LoVo (cell line): ENCODE measurements at regions not wholly inside any gene's neighbourhood (a gene's known extent, or its start where the extent isn't known, plus 50 kb on each side); places are given as distances from the start of the nearest gene placed in this dataset.

Experiments
- DNase-seq: peaks from one replicate; pipeline ENCODE4 v3.0.0-alpha.2; 2016; ENCODE audit warnings: low spot score

DNA sequence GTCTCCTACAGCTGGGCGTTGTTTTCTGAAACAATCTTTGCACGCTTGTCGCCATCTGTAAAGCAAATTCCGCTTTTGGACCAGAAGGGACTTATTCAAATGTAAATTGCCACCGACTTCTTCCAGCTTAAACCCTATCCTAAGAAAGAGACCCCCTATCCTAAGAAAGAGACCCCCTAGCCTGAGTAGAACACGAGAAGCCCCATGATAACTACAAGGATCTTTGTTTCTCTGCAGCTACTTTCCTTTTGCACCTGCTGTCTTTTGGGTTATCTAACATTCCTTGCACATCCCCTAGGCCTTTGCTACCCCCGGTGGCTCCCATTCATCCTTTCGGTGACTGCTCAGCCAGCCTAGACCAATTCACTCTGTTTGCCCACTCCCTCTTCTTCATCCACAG, 536.0 kb upstream of the PRKX start:
- no peak for DNase-seq

- DNase-seq, result no peak
Observed at GRCh38 chrX:4243759-4244158, 530.3 kb upstream of the PRKX start.

GRCh38 chrX:4240541-4241194, 527.2 kb upstream of the PRKX start:
- no peak for DNase-seq

GRCh38 chrX:4239650-4240540, 526.4 kb upstream of the PRKX start:
- no peak for DNase-seq

GRCh38 chrX:4238916-4239315, 525.5 kb upstream of the PRKX start:
- no peak for DNase-seq

DNA sequence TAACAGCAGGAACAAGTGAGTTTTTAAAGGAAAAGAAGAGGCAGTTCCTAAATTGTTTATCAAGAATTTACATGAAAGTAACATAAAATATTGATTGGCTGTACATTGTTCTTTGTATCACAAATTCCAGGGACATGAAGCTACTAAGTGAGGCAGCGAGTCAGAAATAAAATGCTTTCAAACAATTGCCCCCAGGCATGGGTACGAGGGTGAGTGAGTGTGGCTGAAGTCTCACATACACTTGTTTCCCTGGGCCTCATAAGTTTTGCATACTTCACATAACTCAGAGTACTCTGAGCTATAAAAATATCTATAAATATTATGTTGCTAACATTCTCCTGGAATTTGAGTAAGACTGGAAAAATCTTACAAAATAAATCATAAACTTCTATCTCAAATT, 511.6 kb upstream of the PRKX start:
- DNase-seq, result no peak

- DNase-seq, result no peak
Observed at GRCh38 chrX:4206941-4207340, 493.5 kb upstream of the PRKX start.

- no peak for DNase-seq
Observed at GRCh38 chrX:4197971-4198370, 484.5 kb upstream of the PRKX start.

DNA sequence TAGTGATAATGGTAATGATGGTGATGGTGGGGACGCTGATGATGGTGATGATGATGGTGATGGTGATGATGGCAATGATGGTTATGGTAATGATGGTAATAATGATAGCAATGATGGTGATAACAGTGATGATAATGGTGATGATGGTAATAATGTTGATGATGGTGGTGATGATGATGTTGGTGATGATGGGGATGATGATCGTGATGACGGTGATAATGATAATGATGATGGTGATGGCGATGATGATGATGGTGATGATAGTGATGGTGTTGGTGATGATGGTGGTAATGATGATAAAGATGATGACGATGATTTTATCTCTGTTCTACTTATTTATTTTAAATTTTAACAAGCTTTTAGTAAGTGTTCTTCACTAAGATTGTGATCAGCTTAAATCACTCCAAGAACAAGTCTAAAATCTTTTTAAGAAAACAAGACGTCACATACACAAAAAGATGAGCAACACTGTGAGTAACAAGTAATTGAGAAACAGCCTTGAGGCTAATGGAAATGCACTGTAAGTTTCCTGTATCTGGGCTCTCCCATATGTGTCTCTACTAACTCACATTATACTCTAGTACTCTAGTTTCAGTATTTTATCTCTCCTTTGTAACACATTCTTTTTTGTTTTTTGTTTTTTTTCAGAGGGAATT, 480.2 kb upstream of the PRKX start:
- no peak for DNase-seq

DNA sequence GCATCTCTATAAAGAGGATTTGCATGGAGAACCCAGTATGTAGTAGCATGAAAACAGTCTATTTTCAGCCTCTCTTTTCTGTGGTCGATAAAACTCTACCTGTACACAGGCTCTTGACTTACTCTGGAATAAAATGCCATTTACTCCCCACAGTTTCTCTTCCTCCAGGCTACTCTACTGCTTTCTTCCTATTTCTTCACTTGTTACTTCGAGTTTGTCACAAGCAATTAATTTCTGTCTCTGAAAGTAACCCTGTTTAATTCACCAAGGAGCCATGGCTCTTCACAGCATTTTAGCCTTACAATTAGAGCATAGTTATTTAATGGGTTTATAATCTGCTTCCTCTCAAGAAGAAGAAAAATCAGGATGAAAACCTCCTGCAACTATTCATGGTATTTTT, 472.9 kb upstream of the PRKX start:
- no peak for DNase-seq

- no peak for DNase-seq
Observed at GRCh38 chrX:4185086-4185485, 471.6 kb upstream of the PRKX start.

DNA sequence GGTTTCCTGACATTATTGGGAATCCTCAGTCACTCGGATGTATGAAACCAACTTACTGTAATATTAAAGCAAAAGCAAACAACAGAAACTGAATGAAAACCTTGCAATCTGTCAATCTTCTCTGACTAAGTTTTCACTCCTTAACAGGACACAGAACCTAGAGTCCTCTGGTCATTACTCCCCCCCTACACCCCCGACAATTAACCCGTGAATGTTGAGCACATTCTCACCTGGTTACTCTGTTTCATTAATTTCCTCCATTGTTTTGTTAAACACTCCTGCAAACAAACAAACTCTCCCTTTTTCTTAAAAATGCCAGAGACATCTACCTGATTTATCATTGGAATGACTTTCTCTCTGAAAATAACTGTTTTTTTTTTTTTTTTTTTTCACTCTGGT, 469.0 kb upstream of the PRKX start:
- no peak for DNase-seq

DNA sequence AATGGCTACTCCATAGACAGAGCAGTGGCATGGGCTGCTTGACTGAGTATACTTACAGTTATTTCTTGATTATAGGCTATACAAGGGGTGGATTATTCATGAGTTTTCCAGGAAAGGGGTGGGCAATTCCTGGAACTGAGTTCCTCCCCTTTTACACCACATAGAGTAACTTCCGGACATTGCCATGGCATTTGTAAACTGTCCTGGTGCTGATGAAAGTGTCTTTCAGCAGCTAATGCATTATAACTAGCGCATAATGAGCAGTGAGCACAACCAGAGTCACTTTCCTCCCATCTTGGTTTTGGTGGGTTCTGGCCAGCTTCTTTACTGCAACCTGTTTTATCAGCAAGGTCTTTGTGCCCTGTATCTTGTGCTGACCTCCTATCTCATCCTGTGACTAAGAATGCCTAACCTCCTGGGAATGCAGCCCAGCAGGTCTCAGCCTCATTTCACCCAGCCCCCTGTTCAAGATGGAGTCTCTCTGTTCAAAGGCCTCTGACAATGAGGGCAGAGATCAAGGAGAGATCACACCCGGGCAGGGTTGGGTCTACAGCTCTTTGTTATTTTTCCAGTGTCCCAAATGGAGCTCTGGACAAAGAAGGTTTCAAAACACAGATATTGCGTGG, 468.4 kb upstream of the PRKX start:
- DNase-seq, result no peak

GRCh38 chrX:4179031-4179430, 465.6 kb upstream of the PRKX start:
- DNase-seq, result no peak

- DNase-seq, result no peak
Observed at GRCh38 chrX:4175221-4175620, 461.8 kb upstream of the PRKX start.

DNA sequence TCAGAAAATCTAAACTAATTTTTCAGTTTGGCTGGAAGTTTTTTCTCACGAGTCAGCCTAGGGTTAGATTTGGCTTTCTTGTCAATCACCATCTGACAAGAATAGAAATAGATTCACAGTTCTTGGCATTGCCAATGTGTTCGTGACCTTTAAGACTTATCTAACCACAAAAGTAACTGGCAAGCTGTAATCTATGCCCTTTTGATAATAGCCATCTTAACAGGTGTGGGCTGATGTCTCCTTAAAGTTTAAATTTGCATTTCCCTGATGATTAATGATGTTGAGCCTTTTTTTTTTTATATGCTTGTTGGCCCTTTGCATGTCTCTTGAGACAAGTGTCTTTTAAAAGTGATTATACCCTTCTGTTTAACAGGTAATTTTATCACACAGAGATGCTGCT, 460.3 kb upstream of the PRKX start:
- no peak for DNase-seq

- no peak for DNase-seq
Observed at GRCh38 chrX:4151798-4152197, 438.3 kb upstream of the PRKX start.

DNA sequence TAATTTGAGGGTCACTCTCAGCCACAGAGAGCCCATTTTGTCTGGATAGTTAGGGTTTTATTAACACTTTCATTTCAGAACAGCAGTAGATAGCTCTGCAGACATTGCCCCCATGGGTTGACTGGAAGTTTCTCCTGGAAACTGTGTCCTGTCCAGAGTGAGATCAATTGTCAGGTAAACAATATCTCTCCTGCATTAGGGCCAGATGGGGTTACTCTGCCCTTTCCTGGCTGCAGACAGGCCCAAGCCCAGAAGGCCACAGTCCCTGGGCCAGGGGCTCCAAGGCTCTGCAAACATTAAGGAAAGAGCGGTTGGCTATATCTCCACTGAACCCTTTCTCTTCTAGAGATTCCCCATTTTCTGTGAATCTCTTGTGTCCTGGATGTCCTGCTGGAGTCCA, 436.8 kb upstream of the PRKX start:
- DNase-seq, result no peak

DNA sequence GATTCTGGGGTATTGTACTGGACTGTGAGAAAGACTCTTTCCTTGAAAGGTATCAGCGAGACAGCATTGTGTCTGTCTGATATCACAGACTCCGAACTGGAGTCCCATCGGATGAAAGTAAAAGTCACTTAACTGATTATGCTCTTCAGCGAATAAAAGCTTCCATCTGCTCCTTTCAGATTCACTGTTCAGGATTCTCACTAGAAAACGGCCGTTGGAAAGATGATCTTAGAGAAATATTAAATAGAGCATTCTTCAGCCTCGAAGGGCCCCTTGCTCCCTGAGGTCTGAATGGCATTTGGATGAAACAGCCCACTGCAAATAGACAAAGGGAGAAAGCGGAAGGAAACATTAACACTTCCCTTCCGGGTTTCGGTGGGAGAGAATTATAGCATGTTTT, 416.2 kb upstream of the PRKX start:
- DNase-seq, result no peak

- no peak for DNase-seq
Observed at GRCh38 chrX:4118666-4119530, 405.4 kb upstream of the PRKX start.

DNA sequence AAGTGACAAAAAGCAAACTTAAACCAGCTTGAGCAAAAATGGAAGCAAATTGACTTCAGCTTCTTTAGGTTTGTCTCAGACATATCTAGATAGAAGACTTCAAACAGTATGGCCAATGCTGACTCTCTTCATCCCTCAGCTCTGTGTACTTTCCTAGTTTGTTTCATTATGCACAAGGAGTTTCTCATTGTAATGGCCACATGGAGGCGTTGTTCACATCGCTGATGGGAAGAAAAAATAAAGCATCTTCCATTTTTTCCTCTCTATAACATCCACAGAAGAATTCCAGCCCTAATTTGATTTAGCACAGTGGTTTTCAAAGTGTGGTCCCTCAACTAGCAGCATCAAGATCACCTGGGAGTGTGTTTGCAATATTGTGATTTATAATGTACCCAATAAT, 397.5 kb upstream of the PRKX start:
- no peak for DNase-seq

DNA sequence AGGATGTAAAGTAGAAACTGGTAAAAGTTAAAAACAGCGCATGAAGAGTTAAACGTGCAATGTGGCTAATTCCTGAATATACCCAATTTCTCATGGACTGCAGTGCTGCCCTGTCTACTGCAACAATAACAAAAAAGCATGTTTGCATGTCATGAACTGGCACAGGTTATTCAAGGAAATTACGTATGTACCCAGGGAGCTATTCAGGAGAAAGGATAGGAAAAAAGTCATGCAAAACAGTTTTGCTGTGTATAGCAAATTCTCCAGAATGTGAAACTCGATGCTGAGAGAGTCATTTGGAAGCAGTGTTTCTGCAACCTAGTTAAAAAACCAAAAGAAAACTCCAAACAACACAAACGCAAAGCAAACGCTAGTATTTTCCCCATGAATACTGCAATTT, 381.5 kb upstream of the PRKX start:
- no peak for DNase-seq
